ENCODE measurements at regions not wholly inside any gene's neighbourhood (a gene's known extent, or its start where the extent isn't known, plus 50 kb on each side); places are given as distances from the start of the nearest gene placed in this dataset.
A peak's percentile ranks its signal among the peaks of the same experiment; 100 is the strongest.
"Not testable (repeated sequence)": the region's sequence is repeated elsewhere in the genome, so short reads cannot be mapped to it uniquely, and the experiment has no call there.

GRCh38 chr22:22168941-22169867 lies 75.4 kb upstream of the VPREB1 start:
- no peak for DNase-seq

- peak; percentile 58 for DNase-seq
These were observed 76.2 kb upstream of the VPREB1 start for GRCh38 chr22:22168190-22168940.

GRCh38 chr22:22167791-22168189 lies 76.8 kb upstream of the VPREB1 start:
- no peak for DNase-seq

GRCh38 chr22:22166941-22167713 lies 77.5 kb upstream of the VPREB1 start:
- no peak for DNase-seq

- DNase-seq, result no peak
These were observed 78.5 kb upstream of the VPREB1 start for GRCh38 chr22:22165936-22166710.

DNA sequence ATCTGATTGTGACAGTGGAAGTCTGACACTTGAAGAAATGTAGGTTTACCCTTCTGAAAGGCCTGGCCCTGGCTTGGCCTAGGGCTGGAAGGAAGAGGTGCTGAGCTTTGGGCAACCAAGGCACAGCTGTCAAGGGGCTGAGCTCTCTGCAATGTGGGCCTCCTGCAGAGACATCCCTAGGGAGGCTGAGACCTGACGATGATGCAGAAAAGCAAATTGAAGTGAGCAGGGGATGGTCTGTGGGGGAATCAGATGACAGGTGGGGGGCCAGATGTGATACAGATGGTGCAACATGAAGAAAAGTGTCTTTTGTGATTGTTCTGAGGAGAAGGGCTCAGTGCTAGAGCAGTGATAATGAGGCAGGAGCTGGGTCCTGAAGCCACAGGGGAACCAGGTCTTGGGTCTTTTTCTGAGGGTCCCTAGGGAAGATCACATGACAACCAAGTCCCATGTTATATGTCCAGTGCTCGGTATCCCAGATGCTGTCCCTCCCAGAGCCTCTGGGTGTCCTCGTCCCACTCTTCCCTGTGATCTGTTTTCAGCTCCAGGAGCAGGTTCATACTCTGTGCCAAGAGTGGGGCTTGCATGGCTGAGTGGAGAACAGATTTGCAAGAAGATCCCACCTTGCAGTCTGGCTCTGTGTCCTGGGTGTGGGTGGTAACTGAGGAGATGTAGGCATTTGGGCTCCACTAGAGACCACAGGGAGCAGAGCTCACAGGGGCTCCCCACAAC lies 79.9 kb upstream of the VPREB1 start:
- no peak for DNase-seq

DNA sequence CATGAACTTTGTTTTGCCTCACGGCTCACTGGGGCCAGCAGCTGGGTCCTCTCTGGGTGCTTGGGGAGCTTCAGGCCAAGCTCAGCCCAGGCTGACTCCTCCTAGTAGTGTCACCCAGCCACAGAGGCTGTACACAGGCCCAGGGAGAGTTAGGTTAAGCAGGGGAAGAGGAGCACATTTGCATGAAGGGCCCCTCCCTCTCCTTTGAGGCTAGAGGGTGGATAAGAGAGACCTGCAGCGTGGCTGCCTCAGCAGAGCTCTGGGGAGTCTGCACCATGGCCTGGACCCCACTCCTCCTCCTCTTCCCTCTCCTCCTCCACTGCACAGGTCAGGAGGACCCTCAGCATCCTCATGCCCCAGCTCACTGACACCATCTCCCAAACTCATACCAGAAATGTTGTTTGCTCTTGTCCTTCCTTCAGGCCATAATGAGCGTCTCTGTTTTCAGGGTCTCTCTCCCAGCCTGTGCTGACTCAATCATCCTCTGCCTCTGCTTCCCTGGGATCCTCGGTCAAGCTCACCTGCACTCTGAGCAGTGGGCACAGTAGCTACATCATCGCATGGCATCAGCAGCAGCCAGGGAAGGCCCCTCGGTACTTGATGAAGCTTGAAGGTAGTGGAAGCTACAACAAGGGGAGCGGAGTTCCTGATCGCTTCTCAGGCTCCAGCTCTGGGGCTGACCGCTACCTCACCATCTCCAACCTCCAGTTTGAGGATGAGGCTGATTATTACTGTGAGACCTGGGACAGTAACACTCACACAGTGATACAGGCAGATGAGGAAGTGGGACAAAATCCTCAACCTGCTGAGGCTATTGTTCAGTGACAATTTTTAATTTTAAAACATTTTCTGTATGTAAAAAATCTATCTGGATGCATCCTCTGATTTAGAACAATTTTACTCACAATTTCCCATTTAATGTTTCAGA lies 82.4 kb upstream of the VPREB1 start:
- no peak for DNase-seq

DNA sequence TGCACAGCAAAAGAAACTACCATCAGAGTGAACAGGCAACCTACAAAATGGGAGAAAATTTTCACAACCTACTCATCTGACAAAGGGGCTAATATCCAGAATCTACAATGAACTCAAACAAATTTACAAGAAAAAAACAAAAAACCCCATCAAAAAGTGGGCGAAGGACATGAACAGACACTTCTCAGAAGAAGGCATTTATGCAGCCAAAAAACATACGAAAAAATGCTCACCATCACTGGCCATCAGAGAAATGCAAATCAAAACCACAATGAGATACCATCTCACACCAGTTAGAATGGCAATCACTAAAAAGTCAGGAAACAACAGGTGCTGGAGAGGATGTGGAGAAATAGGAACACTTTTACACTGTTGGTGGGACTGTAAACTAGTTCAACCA lies 83.8 kb upstream of the VPREB1 start:
- not testable (repeated sequence) for DNase-seq

- DNase-seq, result no peak
These were observed 85.2 kb upstream of the VPREB1 start for GRCh38 chr22:22159384-22159783.

DNA sequence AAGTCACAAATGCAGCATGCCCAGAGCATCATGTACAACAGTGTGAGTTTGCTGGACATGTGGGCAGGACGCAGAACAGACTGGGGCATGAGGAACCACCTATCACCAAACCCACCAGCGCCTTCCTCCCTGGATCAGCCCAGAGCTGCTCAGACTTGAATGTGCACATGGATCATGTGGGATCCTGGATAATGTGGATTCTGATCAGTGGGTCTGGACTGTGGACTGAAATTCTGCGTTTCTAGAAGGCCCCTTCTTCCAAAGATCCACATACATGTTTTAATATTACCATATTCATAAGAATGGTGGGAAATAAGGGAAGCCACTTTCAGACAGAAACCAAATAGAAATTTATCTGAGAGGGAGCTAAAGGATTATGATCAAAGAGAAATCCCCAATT lies 85.6 kb upstream of the VPREB1 start:
- DNase-seq, result no peak

GRCh38 chr22:22158207-22158816 lies 86.3 kb upstream of the VPREB1 start:
- DNase-seq, result no peak

GRCh38 chr22:22157348-22157725 lies 87.2 kb upstream of the VPREB1 start:
- no peak for DNase-seq

DNA sequence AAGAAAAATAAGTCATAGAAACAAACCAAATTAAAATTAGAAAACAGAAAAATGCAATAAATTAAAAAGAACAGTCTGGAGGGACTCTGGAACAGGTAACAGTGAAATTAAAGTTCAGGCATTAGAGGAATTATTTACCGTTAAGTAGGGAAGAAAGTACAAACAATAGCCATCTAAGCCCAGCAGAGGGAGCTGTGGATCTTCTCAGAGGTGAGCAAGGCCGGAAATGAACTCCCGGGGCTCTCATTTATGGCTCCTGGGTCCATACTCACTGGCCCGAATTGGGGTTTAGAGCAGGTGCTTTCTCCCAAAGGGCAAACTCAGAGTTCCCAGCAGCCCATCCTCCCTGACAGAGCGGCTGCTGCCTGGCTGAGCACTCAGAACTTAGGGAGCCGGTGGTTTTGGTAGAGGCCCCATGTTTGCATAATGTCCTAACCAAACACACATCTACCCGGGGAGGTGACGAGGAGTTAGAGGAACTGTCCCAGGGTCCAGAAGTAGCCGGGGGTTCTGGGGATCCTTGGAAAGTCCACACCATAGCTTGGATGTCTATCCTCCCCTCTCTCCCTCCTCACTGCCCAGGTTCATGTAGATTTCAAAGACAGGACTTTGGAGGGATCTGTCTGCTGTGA lies 87.8 kb upstream of the VPREB1 start:
- DNase-seq, result peak; percentile 57

DNA sequence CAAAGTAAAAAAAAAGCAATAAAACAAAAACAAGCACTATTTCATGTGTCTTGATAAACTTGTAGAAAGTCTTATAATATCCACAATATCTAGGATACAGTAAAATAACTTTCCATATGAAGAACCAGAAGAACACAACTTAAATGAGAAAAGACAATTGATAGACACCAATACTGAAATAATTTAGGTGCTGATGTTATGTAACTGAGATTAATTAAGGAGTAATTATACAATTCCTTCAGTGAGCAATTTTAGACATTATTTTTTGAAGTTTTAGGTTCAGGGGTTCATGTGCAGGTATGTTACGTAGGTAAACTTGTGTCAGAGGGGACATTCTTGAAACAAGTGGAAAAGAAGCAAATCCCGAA lies 88.3 kb upstream of the VPREB1 start:
- no peak for DNase-seq

GRCh38 chr22:22155607-22156006 lies 89.0 kb upstream of the VPREB1 start:
- DNase-seq, result no peak

- no peak for DNase-seq
These were observed 89.4 kb upstream of the VPREB1 start for GRCh38 chr22:22155146-22155545.

GRCh38 chr22:22154040-22154439 lies 90.5 kb upstream of the VPREB1 start:
- no peak for DNase-seq

DNA sequence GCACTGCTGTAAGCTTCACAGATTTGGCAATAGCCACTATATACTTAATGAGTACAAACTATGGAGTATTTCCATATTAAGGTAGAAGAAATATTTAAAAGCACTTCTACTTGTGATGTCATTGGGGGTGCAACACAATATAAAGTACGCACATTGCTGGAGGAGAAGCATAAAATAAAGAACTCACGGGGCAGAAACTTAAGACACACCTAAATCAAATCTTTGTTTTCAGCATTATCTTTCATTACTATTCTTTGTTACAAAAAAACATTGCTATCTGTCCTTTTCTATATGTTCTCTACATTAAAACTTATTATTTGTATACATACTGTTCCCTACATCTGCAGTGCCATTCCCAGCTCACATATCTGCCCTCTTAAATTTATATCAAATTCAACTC lies 93.3 kb upstream of the VPREB1 start:
- no peak for DNase-seq

DNA sequence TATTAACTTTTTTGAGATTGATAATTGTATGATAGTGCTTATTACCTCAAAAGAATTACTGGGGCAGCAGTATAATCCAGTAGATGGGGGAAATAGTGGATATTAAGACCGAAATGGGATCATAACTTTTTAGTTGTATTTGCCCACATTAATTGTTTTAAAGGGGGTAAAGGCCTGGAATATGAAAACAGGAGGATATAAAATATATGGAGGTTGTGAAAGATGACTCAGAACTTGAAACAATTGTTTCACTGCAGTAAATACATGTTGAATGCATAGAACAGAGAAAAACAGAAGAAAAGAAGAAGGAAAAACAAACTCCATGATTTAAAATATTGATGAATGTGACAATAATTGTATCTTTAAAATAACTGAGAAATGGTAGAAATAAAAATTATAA lies 94.1 kb upstream of the VPREB1 start:
- no peak for DNase-seq

DNA sequence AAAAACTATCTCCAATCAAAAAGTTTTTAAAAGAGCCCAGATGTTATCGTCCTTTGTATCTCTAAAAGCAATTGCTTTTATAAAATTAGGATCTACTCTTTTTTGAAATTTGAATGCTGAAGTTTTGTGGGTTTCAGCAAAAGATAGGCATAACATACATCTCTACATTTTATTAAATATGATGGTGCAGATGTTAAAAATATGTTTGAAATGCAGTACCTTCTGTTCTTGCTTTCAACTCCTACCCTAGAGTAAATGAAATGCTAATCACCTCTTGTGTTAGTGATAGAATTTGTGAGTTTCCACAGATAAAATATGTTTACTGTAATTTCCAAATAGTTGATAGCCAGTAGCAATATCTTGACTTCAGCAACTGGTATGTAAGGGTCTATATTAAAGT lies 95.7 kb upstream of the VPREB1 start:
- no peak for DNase-seq

All from fibroblast of skin of right quadriceps (primary cell).